ENCODE measurements at regions not wholly inside any gene's neighbourhood (a gene's known extent, or its start where the extent isn't known, plus 50 kb on each side); places are given as distances from the start of the nearest gene placed in this dataset.

GRCh38 chr5:51990661-51991180 lies 607.5 kb downstream of the ISL1 start:
- TF ChIP-seq CTCF (IDR thresholded peaks at IDR 0.05) (no peak), POLR2A (IDR thresholded peaks at IDR 0.05) (no peak)

Measured in thyroid gland (tissue), 4 donors.